ENCODE measurements at regions not wholly inside any gene's neighbourhood (a gene's known extent, or its start where the extent isn't known, plus 50 kb on each side); places are given as distances from the start of the nearest gene placed in this dataset.
"Not testable (repeated sequence)": the region's sequence is repeated elsewhere in the genome, so short reads cannot be mapped to it uniquely, and the experiment has no call there.

DNA sequence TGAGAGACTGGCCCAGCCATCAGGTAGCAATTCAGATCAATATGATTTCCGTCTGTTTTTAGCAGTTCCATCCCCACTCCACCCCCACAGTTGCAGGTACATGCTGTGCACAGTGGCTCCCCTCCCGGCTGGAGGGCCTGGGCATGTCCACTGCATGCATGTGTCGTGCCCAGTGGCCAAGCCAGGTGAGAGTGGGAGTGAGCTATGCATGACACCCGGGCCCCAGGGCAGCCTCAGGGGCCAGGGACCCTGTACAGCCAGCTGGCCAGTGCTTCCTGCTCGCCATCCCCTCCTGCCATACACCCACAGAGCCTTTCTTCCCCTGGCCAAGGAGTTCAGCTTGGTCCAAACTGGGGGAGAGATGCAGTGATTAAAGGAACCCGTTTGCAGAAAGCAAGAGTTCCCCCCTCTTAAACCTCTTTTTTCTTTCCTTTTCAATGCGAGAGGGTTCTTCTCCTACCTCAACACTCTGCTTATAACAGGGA, 135.3 kb downstream of the THBS2 start:
- no peak for DNase-seq
- no peaks in the 10 kb centered on the region for H3K9me3 Mint-ChIP-seq (ENCODE audit: unreplicated experiment)
- Histone ChIP-seq H3K27me3 (replicated peaks; ENCODE audit: control insufficient read depth, insufficient read depth, low read length) (no peaks in the 10 kb centered on the region), H3K4me3 (ENCODE audit: low read depth, low read length) (no peak overlapping the region), H3K9me3 (no peaks in the 10 kb centered on the region), H3K36me3 (ENCODE audit: control insufficient read depth, insufficient read depth, low read length) (no peaks in the 10 kb centered on the region), H3K4me1 (no peaks in the 10 kb centered on the region)
- intact Hi-C loops (cut with micrococcal nuclease; ENCODE audit: unreplicated experiment): no loop called here
- H3K36me3 Mint-ChIP-seq (ENCODE audit: insufficient read depth, unreplicated experiment): no peaks in the 10 kb centered on the region
- H3K27me3 Mint-ChIP-seq (ENCODE audit: insufficient read depth, unreplicated experiment): peaks cover 4% of the 10 kb centered on the region
- H3K27ac Mint-ChIP-seq (ENCODE audit: unreplicated experiment): no peak overlapping the region
- no TSS peak for BruUV-seq (replicated peaks)
- CTCF ChIA-PET: no interaction called here
- TF ChIP-seq, protein P1, sequence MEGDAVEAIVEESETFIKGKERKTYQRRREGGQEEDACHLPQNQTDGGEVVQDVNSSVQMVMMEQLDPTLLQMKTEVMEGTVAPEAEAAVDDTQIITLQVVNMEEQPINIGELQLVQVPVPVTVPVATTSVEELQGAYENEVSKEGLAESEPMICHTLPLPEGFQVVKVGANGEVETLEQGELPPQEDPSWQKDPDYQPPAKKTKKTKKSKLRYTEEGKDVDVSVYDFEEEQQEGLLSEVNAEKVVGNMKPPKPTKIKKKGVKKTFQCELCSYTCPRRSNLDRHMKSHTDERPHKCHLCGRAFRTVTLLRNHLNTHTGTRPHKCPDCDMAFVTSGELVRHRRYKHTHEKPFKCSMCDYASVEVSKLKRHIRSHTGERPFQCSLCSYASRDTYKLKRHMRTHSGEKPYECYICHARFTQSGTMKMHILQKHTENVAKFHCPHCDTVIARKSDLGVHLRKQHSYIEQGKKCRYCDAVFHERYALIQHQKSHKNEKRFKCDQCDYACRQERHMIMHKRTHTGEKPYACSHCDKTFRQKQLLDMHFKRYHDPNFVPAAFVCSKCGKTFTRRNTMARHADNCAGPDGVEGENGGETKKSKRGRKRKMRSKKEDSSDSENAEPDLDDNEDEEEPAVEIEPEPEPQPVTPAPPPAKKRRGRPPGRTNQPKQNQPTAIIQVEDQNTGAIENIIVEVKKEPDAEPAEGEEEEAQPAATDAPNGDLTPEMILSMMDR (IDR thresholded peaks at IDR 0.05; ENCODE audit: insufficient read depth in 1 of 2, low read depth in 1 of 2, low read length in 1 of 2, severe bottlenecking in 1 of 2, unreplicated experiment in 1 of 2): no peak
- no peak overlapping the region for H3K4me3 Mint-ChIP-seq (ENCODE audit: unreplicated experiment)
- POLR2A ChIA-PET: no interaction called here
- no peaks in the 10 kb centered on the region for H3K4me1 Mint-ChIP-seq (ENCODE audit: low read depth, unreplicated experiment)

- POLR2A ChIA-PET: no interaction called here
- intact Hi-C loops (cut with micrococcal nuclease; ENCODE audit: unreplicated experiment): no loop called here
Measured at GRCh38 chr6:169117663-169118062, 136.0 kb downstream of the THBS2 start.

DNA sequence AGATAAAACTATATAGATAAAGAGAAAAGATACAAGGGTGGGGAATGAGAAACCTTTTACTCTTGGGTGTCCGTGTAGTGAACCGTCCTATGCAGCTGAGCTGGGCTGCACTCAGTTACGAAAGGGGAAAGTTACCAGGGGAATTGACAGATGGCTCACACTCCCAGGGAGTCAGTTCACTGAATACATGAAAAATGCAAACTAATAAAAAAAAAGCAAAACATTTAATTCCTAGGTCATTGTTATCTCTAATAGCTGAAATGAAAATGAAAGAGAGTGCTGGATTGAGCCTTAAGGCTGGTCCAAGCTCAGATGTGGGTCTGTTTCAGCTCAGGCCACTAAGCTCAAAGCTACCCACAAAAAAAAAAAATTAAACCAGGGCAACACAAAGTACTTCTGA, 138.0 kb downstream of the THBS2 start:
- TF ChIP-seq, protein P1 (IDR thresholded peaks at IDR 0.05; ENCODE audit: insufficient read depth in 1 of 2, low read depth in 1 of 2, low read length in 1 of 2, severe bottlenecking in 1 of 2, unreplicated experiment in 1 of 2): no peak
- Mint-ChIP-seq H3K9me3 (ENCODE audit: unreplicated experiment) (no peaks in the 10 kb centered on the region), H3K4me3 (ENCODE audit: unreplicated experiment) (no peak overlapping the region), H3K4me1 (ENCODE audit: low read depth, unreplicated experiment) (no peaks in the 10 kb centered on the region), H3K36me3 (ENCODE audit: insufficient read depth, unreplicated experiment) (no peaks in the 10 kb centered on the region), H3K27ac (ENCODE audit: unreplicated experiment) (no peak overlapping the region), H3K27me3 (ENCODE audit: insufficient read depth, unreplicated experiment) (peaks cover 4% of the 10 kb centered on the region)
- Histone ChIP-seq H3K27me3 (replicated peaks; ENCODE audit: control insufficient read depth, insufficient read depth, low read length) (no peaks in the 10 kb centered on the region), H3K36me3 (ENCODE audit: control insufficient read depth, insufficient read depth, low read length) (no peaks in the 10 kb centered on the region), H3K4me3 (ENCODE audit: low read depth, low read length) (no peak overlapping the region), H3K9me3 (no peaks in the 10 kb centered on the region), H3K4me1 (no peaks in the 10 kb centered on the region)
- ChIA-PET POLR2A (no interaction called here), CTCF (no interaction called here)
- no TSS peak for BruUV-seq (replicated peaks)
- no peak for DNase-seq
- intact Hi-C loops (cut with micrococcal nuclease; ENCODE audit: unreplicated experiment): no loop called here

More at GRCh38 chr6:169117663-169118062, 136.0 kb downstream of the THBS2 start:
- H3K4me3 Mint-ChIP-seq (ENCODE audit: unreplicated experiment): no peak overlapping the region
- no peak for DNase-seq
- H3K36me3 ChIP-seq (ENCODE audit: control insufficient read depth, insufficient read depth, low read length): no peaks in the 10 kb centered on the region
- CTCF ChIA-PET: no interaction called here
- no peak overlapping the region for H3K27ac Mint-ChIP-seq (ENCODE audit: unreplicated experiment)
- BruUV-seq (replicated peaks): no TSS peak
- H3K27me3 ChIP-seq (replicated peaks; ENCODE audit: control insufficient read depth, insufficient read depth, low read length): no peaks in the 10 kb centered on the region
- no peaks in the 10 kb centered on the region for H3K36me3 Mint-ChIP-seq (ENCODE audit: insufficient read depth, unreplicated experiment)
- H3K27me3 Mint-ChIP-seq (ENCODE audit: insufficient read depth, unreplicated experiment): peaks cover 4% of the 10 kb centered on the region
- H3K9me3 ChIP-seq: no peaks in the 10 kb centered on the region
- no peak overlapping the region for H3K4me3 ChIP-seq (ENCODE audit: low read depth, low read length)
- H3K4me1 ChIP-seq: no peaks in the 10 kb centered on the region
- no peaks in the 10 kb centered on the region for H3K9me3 Mint-ChIP-seq (ENCODE audit: unreplicated experiment)
- H3K4me1 Mint-ChIP-seq (ENCODE audit: low read depth, unreplicated experiment): no peaks in the 10 kb centered on the region
- TF ChIP-seq, protein P1 (IDR thresholded peaks at IDR 0.05; ENCODE audit: insufficient read depth in 1 of 2, low read depth in 1 of 2, low read length in 1 of 2, severe bottlenecking in 1 of 2, unreplicated experiment in 1 of 2): no peak

DNA sequence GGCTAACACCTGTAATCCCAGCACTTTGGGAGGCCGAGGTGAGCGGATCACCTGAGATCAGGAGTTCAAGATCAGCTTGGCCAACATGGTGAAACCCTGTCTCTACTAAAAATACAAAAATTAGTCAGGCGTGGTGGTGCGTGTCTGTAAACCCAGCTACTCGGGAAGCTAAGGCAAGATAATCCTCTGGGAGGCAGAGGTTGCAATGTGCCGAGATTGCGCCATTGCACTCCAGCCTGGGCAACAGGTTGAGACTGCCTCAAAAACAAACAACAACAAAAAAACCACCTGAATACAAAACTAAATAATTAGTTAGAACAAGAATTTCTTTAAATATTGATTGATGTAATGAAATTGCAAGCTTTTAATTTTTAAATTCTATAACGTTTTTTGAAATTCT, 139.0 kb downstream of the THBS2 start:
- H3K9me3 ChIP-seq; H3K36me3 Mint-ChIP-seq (ENCODE audit: insufficient read depth, unreplicated experiment); CTCF ChIA-PET; H3K4me3 Mint-ChIP-seq (ENCODE audit: unreplicated experiment); H3K9me3 Mint-ChIP-seq (ENCODE audit: unreplicated experiment); intact Hi-C loops (cut with micrococcal nuclease; ENCODE audit: unreplicated experiment); BruUV-seq (replicated peaks); DNase-seq; H3K4me1 Mint-ChIP-seq (ENCODE audit: low read depth, unreplicated experiment); H3K27ac Mint-ChIP-seq (ENCODE audit: unreplicated experiment); H3K27me3 ChIP-seq (replicated peaks; ENCODE audit: control insufficient read depth, insufficient read depth, low read length); POLR2A ChIA-PET; H3K4me3 ChIP-seq (ENCODE audit: low read depth, low read length); H3K4me1 ChIP-seq; H3K36me3 ChIP-seq (ENCODE audit: control insufficient read depth, insufficient read depth, low read length); H3K27me3 Mint-ChIP-seq (ENCODE audit: insufficient read depth, unreplicated experiment): not testable (repeated sequence)
